WTC11 (cell line): ENCODE measurements at regions not wholly inside any gene's neighbourhood (a gene's known extent, or its start where the extent isn't known, plus 50 kb on each side); places are given as distances from the start of the nearest gene placed in this dataset.

Experiments
- ELF4 ChIP-seq: sonication (generic); formaldehyde crosslinking; IDR thresholded peaks from 2 replicates; pipeline ENCODE4 v1.8.1; 2022; ENCODE audit warnings: low read depth, mild to moderate bottlenecking, moderate library complexity, missing genetic modification reagents
- NFATC4 ChIP-seq: fragments of 250-450 bp; sonication (Bioruptor Pico); IDR thresholded peaks from 2 replicates; pipeline ENCODE4 v1.9.0; 2021; ENCODE audit warnings: mild to moderate bottlenecking
- NFE2L1 ChIP-seq: sonication (generic); formaldehyde crosslinking; IDR thresholded peaks from 2 replicates; pipeline ENCODE4 v1.8.1; 2023; ENCODE audit warnings: missing genetic modification reagents
- SOX15 ChIP-seq: fragments of 250-450 bp; sonication (Bioruptor Pico); IDR thresholded peaks from 2 replicates; pipeline ENCODE4 v1.9.0; 2021; ENCODE audit warnings: mild to moderate bottlenecking
- ZNF263 ChIP-seq: sonication (generic); formaldehyde crosslinking; IDR thresholded peaks from 2 replicates; pipeline ENCODE4 v1.8.1; 2022; ENCODE audit warnings: low read depth, mild to moderate bottlenecking, moderate library complexity, missing genetic modification reagents
- ZNF416 ChIP-seq: fragments of 250-450 bp; sonication (Bioruptor Pico); IDR thresholded peaks from 2 replicates; pipeline ENCODE4 v1.9.0; 2021; ENCODE audit warnings: mild to moderate bottlenecking, inconsistent platforms
- TF ChIP-seq, protein P1 (sequence below): fragments of 200-600 bp; IDR thresholded peaks from 2 replicates; pipeline ENCODE4 v1.8.0; 2022; ENCODE audit warnings: antibody characterized with exemption
- TF ChIP-seq, protein P2 (sequence below): sonication (generic); formaldehyde crosslinking; IDR thresholded peaks from 2 replicates; pipeline ENCODE4 v1.8.0; 2022; ENCODE audit warnings: mild to moderate bottlenecking, missing genetic modification reagents
- TF ChIP-seq, protein P3 (sequence below): fragments of 250-450 bp; sonication (Bioruptor Pico); IDR thresholded peaks from 2 replicates; pipeline ENCODE4 v1.9.0; 2021; ENCODE audit warnings: mild to moderate bottlenecking
- TF ChIP-seq, protein P4 (sequence below): sonication (generic); formaldehyde crosslinking; IDR thresholded peaks from 2 replicates; pipeline ENCODE4 v1.8.1; 2023; ENCODE audit warnings: mild to moderate bottlenecking, missing genetic modification reagents, moderate library complexity

DNA sequence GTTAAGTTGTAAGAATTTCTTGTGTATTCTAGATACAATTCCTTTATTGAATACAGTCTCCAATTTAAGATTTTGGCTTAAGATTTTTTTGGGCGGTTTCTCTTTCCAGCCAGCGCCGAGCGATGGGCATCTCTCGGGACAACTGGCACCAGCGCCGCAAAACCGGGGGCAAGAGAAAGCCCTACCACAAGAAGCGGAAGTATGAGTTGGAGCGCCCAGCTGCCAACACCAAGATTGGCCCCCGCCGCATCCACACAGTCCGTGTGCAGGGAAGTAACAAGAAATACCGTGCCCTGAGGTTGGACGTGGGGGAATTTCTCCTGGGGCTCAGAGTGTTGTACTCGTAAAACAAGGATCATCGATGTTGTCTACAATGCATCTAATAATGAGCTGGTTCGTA, 278.7 kb upstream of the TARS1 start:
- TF ChIP-seq, protein P1, sequence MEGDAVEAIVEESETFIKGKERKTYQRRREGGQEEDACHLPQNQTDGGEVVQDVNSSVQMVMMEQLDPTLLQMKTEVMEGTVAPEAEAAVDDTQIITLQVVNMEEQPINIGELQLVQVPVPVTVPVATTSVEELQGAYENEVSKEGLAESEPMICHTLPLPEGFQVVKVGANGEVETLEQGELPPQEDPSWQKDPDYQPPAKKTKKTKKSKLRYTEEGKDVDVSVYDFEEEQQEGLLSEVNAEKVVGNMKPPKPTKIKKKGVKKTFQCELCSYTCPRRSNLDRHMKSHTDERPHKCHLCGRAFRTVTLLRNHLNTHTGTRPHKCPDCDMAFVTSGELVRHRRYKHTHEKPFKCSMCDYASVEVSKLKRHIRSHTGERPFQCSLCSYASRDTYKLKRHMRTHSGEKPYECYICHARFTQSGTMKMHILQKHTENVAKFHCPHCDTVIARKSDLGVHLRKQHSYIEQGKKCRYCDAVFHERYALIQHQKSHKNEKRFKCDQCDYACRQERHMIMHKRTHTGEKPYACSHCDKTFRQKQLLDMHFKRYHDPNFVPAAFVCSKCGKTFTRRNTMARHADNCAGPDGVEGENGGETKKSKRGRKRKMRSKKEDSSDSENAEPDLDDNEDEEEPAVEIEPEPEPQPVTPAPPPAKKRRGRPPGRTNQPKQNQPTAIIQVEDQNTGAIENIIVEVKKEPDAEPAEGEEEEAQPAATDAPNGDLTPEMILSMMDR = no peak
- no peak for TF ChIP-seq ELF4
- TF ChIP-seq, protein P2, sequence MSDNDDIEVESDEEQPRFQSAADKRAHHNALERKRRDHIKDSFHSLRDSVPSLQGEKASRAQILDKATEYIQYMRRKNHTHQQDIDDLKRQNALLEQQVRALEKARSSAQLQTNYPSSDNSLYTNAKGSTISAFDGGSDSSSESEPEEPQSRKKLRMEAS (CRISPR knock-in tag) = no peak
- TF ChIP-seq, protein P3, sequence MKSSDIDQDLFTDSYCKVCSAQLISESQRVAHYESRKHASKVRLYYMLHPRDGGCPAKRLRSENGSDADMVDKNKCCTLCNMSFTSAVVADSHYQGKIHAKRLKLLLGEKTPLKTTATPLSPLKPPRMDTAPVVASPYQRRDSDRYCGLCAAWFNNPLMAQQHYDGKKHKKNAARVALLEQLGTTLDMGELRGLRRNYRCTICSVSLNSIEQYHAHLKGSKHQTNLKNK = no peak
- TF ChIP-seq, protein P4, sequence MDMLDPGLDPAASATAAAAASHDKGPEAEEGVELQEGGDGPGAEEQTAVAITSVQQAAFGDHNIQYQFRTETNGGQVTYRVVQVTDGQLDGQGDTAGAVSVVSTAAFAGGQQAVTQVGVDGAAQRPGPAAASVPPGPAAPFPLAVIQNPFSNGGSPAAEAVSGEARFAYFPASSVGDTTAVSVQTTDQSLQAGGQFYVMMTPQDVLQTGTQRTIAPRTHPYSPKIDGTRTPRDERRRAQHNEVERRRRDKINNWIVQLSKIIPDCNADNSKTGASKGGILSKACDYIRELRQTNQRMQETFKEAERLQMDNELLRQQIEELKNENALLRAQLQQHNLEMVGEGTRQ = no peak
- no peak for TF ChIP-seq NFATC4 (CRISPR knock-in tag)
- no peak for TF ChIP-seq NFE2L1 (CRISPR knock-in tag)
- no peak for TF ChIP-seq ZNF416
- TF ChIP-seq ZNF263 (CRISPR knock-in tag) = no peak
- TF ChIP-seq SOX15 (CRISPR knock-in tag) = no peak
